ENCODE measurements at regions not wholly inside any gene's neighbourhood (a gene's known extent, or its start where the extent isn't known, plus 50 kb on each side); places are given as distances from the start of the nearest gene placed in this dataset.
A peak's percentile ranks its signal among the peaks of the same experiment; 100 is the strongest.

- Mint-ChIP-seq H3K4me3 (no peak overlapping the region), H3K27me3 (ENCODE audit: insufficient read depth, low read depth) (no peaks in the 10 kb centered on the region), H3K36me3 (peaks cover 25% of the 10 kb centered on the region), H3K27ac (no peak overlapping the region), H3K4me1 (no peaks in the 10 kb centered on the region), H3K9me3 (no peaks in the 10 kb centered on the region)
- Histone ChIP-seq H3K36me3 (no peaks in the 10 kb centered on the region), H3K79me2 (ENCODE audit: low read depth) (no peaks in the 10 kb centered on the region), H3K4me2 (no peak overlapping the region), H3K4me1 (no peaks in the 10 kb centered on the region), H3K4me3 (no peak overlapping the region), H4K20me1 (ENCODE audit: low read depth) (no peaks in the 10 kb centered on the region), H3K27me3 (no peaks in the 10 kb centered on the region), H3K27ac (no peak overlapping the region), H3K9me3 (ENCODE audit: low read depth) (no peaks in the 10 kb centered on the region), H3F3A (ENCODE audit: low read depth) (no peaks in the 10 kb centered on the region), H3K9ac (no peak overlapping the region), H2AFZ (replicated peaks) (no peak overlapping the region)
- TF ChIP-seq CTCF (IDR thresholded peaks at IDR 0.05) (no peak), EZH2phosphoT487 (IDR thresholded peaks at IDR 0.05) (no peak), EZH2 (IDR thresholded peaks at IDR 0.05) (no peak)
- DNase-seq (ENCODE audit: low spot score) = no peak
Measured at GRCh38 chr11:92885600-92885999, 83.9 kb upstream of the MTNR1B start.

- H3K4me3 ChIP-seq = no peak overlapping the region
- H3K4me2 ChIP-seq = no peak overlapping the region
- H3K27ac ChIP-seq = no peak overlapping the region
- H3F3A ChIP-seq (ENCODE audit: low read depth) = no peaks in the 10 kb centered on the region
- no peaks in the 10 kb centered on the region for H3K9me3 ChIP-seq (ENCODE audit: low read depth)
- H3K79me2 ChIP-seq (ENCODE audit: low read depth) = no peaks in the 10 kb centered on the region
- no peak overlapping the region for H3K9ac ChIP-seq
- no peaks in the 10 kb centered on the region for H3K36me3 ChIP-seq
- Mint-ChIP-seq H3K27ac (peak overlapping the region; percentile 30), H3K36me3 (peaks cover 25% of the 10 kb centered on the region), H3K9me3 (no peaks in the 10 kb centered on the region), H3K4me3 (no peak overlapping the region), H3K27me3 (ENCODE audit: insufficient read depth, low read depth) (no peaks in the 10 kb centered on the region), H3K4me1 (no peaks in the 10 kb centered on the region)
- DNase-seq (ENCODE audit: low spot score) = peak; percentile 73
- no peaks in the 10 kb centered on the region for H3K27me3 ChIP-seq
- H3K4me1 ChIP-seq = no peaks in the 10 kb centered on the region
- no peak for TF ChIP-seq EZH2phosphoT487 (IDR thresholded peaks at IDR 0.05)
- peak; percentile 89 for TF ChIP-seq CTCF (IDR thresholded peaks at IDR 0.05)
- no peak for TF ChIP-seq EZH2 (IDR thresholded peaks at IDR 0.05)
- no peaks in the 10 kb centered on the region for H4K20me1 ChIP-seq (ENCODE audit: low read depth)
- H2AFZ ChIP-seq (replicated peaks) = no peak overlapping the region
Measured at GRCh38 chr11:92886243-92886905, 83.1 kb upstream of the MTNR1B start.

GRCh38 chr11:92888696-92889095, 80.8 kb upstream of the MTNR1B start:
- Histone ChIP-seq H3K4me2 (no peak overlapping the region), H3K36me3 (no peaks in the 10 kb centered on the region), H3K4me1 (no peaks in the 10 kb centered on the region), H3F3A (ENCODE audit: low read depth) (no peaks in the 10 kb centered on the region), H3K4me3 (no peak overlapping the region), H3K27me3 (no peaks in the 10 kb centered on the region), H4K20me1 (ENCODE audit: low read depth) (no peaks in the 10 kb centered on the region), H3K9me3 (ENCODE audit: low read depth) (no peaks in the 10 kb centered on the region), H3K27ac (no peak overlapping the region), H3K79me2 (ENCODE audit: low read depth) (no peaks in the 10 kb centered on the region), H2AFZ (replicated peaks) (no peak overlapping the region), H3K9ac (no peak overlapping the region)
- no peak for DNase-seq (ENCODE audit: low spot score)
- TF ChIP-seq EZH2 (IDR thresholded peaks at IDR 0.05) (no peak), EZH2phosphoT487 (IDR thresholded peaks at IDR 0.05) (no peak), CTCF (IDR thresholded peaks at IDR 0.05) (no peak)
- Mint-ChIP-seq H3K36me3 (peaks cover 17% of the 10 kb centered on the region), H3K9me3 (no peaks in the 10 kb centered on the region), H3K4me3 (no peak overlapping the region), H3K27ac (no peak overlapping the region), H3K4me1 (peaks cover 6% of the 10 kb centered on the region), H3K27me3 (ENCODE audit: insufficient read depth, low read depth) (no peaks in the 10 kb centered on the region)
